DOHH2 (cell line): ENCODE measurements at regions not wholly inside any gene's neighbourhood (a gene's known extent, or its start where the extent isn't known, plus 50 kb on each side); places are given as distances from the start of the nearest gene placed in this dataset.

ENCODE experiments used
- CTCF ChIP-seq: fragments of 200-600 bp; sonication (generic); IDR thresholded peaks from one replicate; pipeline ENCODE4 v1.5.1; 2014; ENCODE audit warnings: antibody characterized with exemption, mild to moderate bottlenecking, low read depth, low read length; ENCODE audit not compliant: poor library complexity, severe bottlenecking
- EZH2phosphoT487 ChIP-seq: fragments of 200-600 bp; sonication (generic); IDR thresholded peaks from 2 replicates; pipeline ENCODE4 v1.6.1; 2017; ENCODE audit warnings: borderline replicate concordance, mild to moderate bottlenecking, antibody characterized with exemption, low read length, moderate library complexity, mixed read lengths

GRCh38 chr20:58146081-58146745 lies 82.2 kb downstream of the ANKRD60 start:
- TF ChIP-seq CTCF (no peak), EZH2phosphoT487 (no peak)
